Muscle of back (tissue), 3 donors: ENCODE measurements at regions not wholly inside any gene's neighbourhood (a gene's known extent, or its start where the extent isn't known, plus 50 kb on each side); places are given as distances from the start of the nearest gene placed in this dataset.
A peak's percentile ranks its signal among the peaks of the same experiment; 100 is the strongest.

Source experiments
- DNase-seq, 3 donors: peaks; one replicate each; pipeline versions ENCODE4 v3.0.0 to v3.0.0-alpha.2; 2013

GRCh38 chr4:108366716-108367115, 198.0 kb upstream of the LEF1 start:
- DNase-seq, result no peak

- no peak for DNase-seq
These were observed 196.8 kb upstream of the LEF1 start for GRCh38 chr4:108365551-108365950.

GRCh38 chr4:108361886-108362285, 193.2 kb upstream of the LEF1 start:
- DNase-seq, result no peak

- no peak for DNase-seq
These were observed 192.7 kb upstream of the LEF1 start for GRCh38 chr4:108361446-108361820.

- DNase-seq, result peak; percentile 40 to 76 (median 70)
These were observed 192.2 kb upstream of the LEF1 start for GRCh38 chr4:108360754-108361445.

GRCh38 chr4:108359986-108360681, 191.4 kb upstream of the LEF1 start:
- peak; percentile 11 to 28 (median 15) for DNase-seq

GRCh38 chr4:108359130-108359985, 190.6 kb upstream of the LEF1 start:
- DNase-seq, result no peak

- peak; percentile 18 to 46 (median 28) for DNase-seq
These were observed 187.3 kb upstream of the LEF1 start for GRCh38 chr4:108355902-108356535.

GRCh38 chr4:108355186-108355901, 186.6 kb upstream of the LEF1 start:
- no peak for DNase-seq

GRCh38 chr4:108352664-108353308, 184.1 kb upstream of the LEF1 start:
- no peak for DNase-seq

GRCh38 chr4:108351791-108352190, 183.1 kb upstream of the LEF1 start:
- no peak for DNase-seq

GRCh38 chr4:108350332-108350731, 181.6 kb upstream of the LEF1 start:
- DNase-seq, result no peak

GRCh38 chr4:108346818-108347210, 178.1 kb upstream of the LEF1 start:
- no peak for DNase-seq

- peak in 1 of 3 donors; percentile 50 for DNase-seq
These were observed 177.4 kb upstream of the LEF1 start for GRCh38 chr4:108345862-108346817.

- no peak for DNase-seq
These were observed 173.7 kb upstream of the LEF1 start for GRCh38 chr4:108342325-108342970.

- DNase-seq, result no peak
These were observed 169.2 kb upstream of the LEF1 start for GRCh38 chr4:108337923-108338322.

GRCh38 chr4:108336076-108336475, 167.3 kb upstream of the LEF1 start:
- peak in 1 of 3 donors; percentile 63 for DNase-seq

- DNase-seq, result no peak
These were observed 166.3 kb upstream of the LEF1 start for GRCh38 chr4:108335081-108335480.

- DNase-seq, result no peak
These were observed 165.3 kb upstream of the LEF1 start for GRCh38 chr4:108334031-108334430.
